ENCODE measurements at regions not wholly inside any gene's neighbourhood (a gene's known extent, or its start where the extent isn't known, plus 50 kb on each side); places are given as distances from the start of the nearest gene placed in this dataset.
"Not testable (repeated sequence)": the region's sequence is repeated elsewhere in the genome, so short reads cannot be mapped to it uniquely, and the experiment has no call there.

DNA sequence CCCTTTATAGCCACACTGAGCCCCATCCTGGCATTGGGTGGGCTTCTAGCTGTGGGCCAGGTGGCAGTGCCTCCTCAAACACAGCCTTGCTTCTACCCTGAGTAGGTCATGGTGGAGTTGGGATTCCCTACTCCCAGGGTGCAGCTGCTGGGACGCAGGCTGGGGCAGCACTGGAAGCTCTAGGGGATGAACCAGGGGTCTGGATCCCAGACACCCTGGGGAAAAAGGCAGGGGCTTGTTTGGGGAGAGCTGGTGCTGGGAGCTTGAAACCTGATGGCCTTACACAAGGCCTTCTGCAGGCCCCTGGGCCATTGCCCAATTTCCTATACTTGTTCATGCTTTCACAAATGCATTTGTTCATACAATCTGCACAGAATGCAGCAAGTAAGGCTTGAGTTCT, 103.7 kb upstream of the CTBP2 start:
- DNase-seq, result no peak

DNA sequence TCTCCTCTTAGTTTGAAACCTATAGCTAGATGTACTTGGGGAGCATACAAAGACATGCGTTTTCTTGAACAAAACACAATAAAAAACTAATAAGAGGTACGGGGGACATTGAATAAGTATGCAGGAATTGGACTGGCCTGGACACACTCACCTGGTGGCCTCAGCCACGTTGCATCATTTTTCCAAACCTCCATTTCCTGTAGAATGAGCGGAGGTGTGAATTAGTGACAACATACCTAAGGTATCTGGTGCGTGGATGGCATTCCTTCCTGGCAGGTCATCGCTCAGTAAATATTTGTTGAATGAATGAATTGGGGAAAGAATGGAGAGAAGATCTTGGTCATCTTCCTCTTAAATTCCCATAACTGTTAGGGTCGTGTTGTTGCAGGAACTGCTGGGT, 103.2 kb upstream of the CTBP2 start:
- no peak for DNase-seq

DNA sequence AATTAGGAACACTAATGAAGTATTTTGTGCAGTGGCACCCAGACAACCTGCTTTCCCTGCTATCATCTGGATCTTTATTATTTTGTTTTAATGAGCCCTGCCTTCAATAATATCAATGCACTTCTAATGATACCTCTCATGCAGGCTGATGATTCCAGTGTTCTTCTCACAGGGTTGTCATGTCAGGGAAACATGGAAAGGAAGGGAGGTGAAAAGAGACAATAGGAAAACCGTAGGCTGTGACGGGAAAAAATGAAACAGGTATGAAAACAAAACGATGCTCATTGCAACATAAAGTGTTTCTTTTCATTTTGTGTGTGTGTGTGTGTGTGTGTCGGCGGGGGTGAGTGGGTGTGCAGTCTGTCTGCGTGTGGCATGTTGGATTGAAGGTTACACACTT, 102.6 kb upstream of the CTBP2 start:
- DNase-seq, result no peak

DNA sequence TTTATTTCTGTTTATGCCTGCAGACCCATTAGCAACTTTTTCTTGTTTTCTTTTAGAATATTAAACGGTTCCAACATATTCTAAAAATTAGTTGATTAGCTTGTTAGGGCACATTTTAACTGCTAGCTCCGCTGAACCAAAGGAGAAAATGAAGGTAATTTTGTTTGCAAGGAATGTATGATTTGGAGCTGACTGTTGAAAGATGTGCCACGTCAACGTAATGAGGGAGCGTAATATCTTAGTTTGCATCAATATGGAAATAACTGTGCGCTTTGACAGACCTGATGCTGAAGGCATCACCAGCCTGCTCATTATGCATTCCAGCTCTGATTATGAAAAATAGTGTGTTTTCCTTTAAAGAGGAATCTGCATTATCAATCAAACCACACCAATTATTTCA, 102.0 kb upstream of the CTBP2 start:
- DNase-seq, result no peak

DNA sequence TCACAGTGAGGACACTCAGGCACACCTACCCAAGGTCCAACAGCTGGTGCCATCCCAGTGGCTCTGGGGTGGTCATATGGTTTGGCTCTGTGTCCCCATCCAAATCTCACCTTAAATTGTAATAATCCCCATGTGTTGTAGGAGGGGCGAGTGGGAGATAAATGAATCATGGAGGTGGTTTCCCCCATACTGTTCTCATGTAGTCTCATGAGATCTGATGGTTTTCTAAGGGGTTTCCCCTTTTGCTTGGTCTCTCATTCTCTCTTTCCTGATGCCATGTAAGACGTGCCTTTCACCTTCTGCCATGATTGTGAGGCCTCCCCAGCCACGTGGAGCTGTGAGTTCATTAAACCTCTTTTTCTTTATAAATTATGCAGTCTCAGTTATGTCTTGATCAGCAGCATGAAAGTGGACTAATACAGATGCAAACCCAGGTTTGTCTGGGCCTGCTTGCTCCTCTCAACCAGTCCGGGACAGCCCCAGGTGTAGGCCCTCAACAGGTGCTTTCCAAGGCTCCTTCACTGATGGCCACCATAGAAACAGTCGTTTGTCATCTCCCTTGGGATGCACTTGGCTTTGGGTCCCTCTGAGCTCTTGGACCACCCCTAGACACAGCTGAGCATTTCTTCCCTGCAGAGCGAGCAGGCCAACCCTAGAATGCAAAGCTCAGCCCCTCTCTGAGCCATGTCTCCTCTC, 101.3 kb upstream of the CTBP2 start:
- DNase-seq, result no peak

DNA sequence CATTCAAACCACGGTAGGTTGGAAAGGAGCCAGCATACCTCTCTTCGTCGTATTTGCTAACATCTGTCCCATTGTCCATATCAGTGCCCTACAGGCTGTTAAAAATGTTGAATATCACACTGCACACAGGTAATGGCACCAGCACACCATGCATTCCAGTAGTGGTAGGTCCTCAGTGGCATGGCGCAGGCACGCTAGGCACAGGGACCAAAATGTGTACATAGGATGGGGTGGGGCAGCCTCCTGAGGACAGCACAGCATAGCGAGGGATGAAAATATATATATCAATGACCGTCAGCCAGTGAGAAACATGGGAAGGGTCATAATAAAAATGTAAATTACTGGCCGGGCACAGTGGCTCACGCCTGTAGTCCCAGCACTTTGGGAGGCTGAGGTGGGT, 99.9 kb upstream of the CTBP2 start:
- no peak for DNase-seq

DNA sequence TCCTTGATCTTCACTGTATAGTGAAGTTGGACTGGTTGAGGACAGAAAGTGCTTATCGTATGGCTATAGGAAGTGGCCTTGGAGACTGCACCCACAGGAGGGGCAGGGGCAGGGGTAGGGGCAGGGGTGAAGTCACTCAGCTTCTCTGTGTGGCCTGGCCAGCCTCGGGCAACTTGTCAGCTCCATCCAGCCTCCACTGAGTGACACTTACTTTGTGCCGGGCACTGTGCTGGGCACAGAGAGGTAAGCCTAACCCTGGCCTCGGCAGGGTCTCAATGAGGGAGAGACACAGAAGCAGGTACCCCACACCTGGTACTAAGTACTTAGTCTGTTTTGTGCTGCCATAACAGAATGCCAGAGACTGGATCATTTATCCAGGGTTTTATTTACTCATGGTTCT, 99.3 kb upstream of the CTBP2 start:
- DNase-seq, result no peak

DNA sequence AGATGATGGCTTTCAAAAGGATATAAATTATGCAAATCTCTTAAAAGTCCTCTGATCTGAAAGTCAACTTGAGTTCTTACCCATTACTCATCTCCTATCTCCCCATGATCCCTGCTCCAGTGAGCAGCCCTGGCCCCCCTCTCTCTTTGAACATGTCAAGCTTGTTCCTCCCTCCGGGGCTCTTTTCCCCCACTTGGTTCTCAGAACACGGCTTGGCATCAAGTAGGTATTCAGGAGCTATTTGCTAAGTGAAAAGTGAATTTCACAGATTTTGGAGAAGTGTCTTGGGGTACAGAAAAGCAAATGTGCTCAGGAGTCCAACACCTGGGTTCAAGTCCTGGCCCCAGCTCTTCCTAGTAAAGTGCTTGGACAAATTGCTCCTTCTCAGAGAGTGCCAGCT, 98.3 kb upstream of the CTBP2 start:
- no peak for DNase-seq

DNA sequence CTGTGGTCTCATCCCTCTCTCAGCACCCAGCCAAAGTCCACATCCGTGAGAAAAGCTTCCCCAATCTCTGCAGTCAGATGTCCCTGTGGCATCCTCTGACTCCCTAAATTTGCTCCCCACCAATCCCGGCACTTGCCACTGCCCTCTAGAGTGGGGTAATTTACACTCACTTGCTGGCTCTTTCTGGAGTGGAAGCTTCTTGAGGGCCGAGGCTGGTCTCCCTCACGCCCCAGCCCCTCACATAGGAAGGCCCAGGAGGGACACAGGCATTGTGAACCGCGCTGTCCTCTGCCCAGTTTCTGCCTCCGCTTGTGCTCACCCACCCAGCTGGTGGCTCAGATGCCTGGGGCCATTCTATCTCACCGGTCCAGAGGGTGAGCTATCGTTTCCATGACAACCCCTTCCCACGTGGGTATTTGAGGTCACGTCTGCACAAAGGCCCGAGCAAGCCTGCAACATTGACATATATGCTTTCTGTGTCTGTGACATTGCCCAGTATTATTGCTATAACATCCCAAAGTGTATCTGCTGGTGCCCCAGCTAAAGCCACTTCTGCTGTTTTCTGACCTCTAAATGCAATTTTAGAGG, 97.3 kb upstream of the CTBP2 start:
- DNase-seq, result no peak

DNA sequence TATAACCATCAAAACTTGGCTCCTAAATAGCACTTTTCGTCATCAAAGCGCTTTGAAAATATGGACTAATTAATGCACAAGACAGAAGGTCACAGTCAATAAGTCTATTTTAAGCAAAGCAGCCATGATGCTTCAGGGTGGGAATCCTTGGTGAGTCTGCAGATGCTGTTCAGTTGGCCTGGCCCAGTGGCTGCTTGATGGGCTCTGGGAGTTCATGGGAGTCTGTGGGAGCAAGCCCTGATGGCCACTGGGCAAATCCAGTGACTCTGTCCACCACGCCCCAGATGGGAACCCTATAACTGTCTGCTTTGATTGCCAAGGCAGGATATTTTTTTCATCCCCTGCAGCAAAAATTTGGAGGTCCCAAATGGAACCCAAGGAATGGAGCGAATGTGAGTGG, 95.7 kb upstream of the CTBP2 start:
- DNase-seq, result no peak

DNA sequence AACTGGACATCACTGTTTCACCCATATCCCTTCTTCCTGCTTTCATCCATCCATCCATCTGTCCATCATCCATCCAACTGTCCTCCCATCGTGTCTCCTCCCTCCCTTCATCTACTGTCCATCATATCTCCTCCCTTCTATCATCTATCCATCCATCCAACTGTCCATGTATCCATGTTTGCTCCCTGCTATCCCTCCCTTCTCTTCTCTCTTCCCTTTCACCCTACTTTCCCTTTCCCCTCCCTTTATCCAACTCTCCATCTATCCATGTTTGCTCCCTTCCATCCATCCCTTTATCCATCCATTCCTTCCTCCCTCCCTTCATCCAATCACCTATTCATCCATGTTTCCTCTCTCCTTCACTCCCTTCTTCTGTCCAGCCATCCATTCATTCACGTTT, 92.6 kb upstream of the CTBP2 start:
- no peak for DNase-seq

DNA sequence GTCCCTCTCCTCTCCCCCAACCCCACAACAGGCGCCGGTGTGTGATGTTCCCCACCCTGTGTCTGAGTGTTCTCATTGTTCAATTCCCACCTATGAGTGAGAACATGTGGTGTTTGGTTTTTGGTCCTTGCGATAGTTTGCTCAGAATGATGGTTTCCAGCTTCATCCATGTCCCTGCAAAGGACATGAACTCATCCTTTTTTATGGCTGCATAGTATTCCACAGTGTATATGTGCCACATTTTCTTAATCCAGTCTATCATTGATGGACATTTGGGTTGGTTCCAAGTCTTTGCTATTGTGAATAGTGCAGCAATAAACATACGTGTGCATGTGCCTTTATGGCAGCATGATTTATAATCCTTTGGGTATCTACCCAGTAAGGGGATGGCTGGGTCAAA, 90.5 kb upstream of the CTBP2 start:
- not testable (repeated sequence) for DNase-seq

DNA sequence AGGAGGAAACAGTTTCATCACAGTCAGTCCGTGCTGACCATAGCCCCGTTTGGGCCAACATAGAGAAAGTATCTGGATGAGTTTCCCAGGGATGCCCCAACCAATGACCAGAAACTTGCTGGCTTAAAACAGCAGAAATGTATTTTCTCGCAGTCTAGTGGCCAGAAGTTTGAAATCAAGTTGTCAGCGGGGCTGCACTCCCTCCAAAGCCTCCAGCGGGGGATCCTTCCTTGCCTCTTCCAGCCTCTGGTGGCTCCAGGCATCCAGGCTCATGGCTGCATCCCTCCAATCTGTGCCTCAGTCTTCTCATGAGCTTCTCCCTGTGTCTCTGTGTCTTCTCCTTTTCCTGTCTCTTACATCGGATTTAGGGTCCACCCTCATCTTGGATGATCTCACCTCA, 89.6 kb upstream of the CTBP2 start:
- DNase-seq, result no peak

DNA sequence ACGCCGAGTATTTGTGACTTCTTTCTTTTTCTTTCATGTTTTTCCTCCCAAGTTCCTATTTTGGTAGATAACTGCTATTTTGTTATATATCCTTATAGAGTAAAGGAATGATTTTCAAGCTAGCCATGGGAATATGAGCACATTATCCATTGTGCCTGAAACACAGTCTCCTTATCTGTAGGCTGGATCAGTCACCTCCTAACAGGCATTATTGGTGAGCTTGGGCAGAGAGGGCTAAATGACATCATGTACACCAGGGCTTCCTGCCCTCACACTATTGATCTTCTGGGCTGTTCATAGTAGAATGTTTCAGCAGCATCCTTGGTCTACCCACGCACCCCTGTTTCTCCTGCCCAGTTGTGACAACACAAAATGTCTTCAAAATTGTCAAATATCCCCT, 88.1 kb upstream of the CTBP2 start:
- no peak for DNase-seq

DNA sequence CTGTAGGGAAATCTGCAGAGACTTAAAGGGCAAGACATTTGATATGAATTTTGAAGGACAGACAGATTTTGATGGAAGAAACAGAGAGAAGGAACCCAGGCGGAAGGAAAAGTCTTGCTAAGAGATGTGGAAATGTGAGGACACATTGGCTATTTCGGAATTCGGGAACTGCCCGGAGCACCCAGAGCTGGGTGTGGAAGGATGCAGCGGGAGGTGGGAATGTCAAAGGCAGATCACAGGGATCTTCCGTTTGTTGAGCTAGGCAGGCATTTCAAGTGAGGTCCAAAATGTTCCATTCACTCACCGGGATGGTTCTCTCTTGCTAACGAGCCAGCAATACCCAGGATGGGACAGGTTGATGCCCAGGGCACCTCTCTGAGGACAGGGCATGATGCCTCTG, 87.2 kb upstream of the CTBP2 start:
- no peak for DNase-seq

DNA sequence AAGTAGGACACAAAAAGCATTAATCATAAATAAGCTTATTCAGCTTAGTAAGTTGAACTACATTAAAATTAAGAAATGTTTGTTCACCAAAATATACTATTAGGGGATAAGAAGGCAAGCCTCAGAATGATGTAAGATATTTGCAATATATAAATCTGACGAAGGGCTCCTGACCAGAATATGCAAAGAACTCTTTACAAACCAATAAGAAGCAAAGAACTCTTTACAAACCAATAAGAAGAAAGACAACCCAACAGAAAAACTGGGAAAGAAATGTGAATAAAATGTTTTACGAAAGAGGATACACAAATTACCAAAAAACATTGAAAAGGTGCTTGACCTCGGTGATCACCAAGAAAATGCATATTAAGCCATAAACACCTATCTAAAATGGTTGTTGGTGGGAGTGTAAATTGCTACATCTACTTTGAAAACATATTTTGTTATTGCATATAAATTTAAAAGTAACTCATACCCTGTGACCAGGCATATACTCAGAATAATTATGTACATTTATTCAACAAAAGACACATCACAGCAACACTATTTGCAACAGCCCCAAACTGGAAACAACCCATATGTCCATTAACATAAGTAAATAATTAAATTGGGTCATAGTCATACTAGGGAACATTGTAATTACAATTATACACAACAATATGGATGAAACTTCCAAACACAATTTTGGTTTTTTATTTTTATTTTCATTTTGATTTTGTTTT, 83.3 kb upstream of the CTBP2 start:
- DNase-seq, result no peak

DNA sequence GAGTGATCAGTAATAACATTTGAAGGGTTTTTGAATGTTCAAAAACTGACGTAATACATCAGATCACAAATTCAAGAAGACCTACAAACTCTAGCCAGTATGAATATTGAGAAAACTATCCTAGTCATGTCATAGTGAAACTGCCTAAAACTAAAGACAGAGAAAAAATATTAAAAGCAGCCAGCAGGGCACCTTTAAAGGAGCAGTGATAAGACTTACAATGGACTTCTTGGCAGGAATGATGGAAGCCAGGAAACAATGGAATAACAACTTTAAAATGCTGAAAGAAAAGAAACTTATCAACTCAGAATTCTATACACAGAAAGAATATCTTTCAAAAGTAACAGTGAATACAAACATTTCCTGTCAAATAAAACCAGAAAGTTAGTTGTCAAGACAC, 78.3 kb upstream of the CTBP2 start:
- DNase-seq, result no peak

DNA sequence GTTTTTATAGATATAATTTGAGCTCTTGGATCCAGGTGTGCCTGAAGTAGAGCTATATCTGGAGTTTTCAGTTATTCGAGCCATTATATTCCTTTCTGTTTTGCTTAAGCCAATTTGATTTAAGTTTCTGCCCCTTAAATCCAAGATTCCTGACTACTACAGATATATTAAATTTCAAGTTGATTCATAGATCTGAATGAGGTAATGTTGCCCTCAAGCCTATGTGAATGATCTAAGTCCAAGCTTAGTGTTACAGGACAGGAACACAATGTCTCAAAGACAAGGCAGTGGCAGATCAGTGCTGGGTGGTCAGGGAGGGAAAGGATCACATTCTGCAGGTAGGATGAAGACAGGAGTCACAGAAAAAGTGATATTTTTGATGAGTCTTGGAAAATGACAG, 75.7 kb upstream of the CTBP2 start:
- no peak for DNase-seq

DNA sequence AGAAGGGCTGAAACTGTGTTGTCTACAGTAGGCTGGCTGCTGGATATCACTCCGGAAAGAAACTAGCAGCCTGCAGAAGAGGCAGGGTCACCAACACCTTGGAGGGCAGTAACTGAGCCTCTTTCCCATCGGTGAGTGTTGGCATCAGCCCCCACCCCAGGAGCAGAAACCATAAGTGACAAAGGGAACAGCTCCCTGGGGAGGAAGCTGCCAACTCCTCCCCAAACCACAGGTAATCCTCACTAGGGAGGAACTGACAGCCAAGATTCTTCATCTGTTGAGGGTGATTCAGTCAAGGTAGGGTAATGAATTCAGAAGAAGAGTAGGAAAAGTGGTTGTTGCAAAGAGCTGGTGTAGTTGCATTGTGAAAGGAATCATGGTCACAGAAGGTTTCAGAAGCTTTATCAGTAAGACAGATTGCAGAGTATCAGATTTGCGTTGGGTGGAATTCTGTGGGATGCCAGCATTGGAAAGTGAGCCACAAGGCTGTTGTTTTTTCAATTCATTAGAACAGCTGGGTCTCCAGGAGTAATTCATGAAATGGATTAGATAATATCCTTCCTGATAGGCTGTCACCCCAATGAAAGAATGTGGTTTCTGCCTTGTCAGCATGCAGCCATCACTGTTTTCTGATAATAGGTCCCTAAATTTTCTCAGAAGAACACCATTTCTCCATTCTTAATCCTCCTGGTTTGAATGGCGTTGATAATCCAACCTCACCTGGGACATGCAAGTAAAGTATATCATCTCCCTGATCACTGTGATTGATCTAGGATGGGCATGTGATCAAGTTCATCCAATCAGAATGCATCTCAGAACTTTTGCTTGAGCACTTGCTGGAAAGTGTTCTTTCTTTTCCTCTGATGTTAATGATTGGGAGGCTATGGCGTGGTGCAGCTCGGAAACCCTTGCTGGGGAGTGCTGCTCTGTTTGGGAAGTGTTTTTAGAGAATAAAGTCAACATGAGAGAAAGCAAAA, 75.0 kb upstream of the CTBP2 start:
- DNase-seq, result no peak

DNA sequence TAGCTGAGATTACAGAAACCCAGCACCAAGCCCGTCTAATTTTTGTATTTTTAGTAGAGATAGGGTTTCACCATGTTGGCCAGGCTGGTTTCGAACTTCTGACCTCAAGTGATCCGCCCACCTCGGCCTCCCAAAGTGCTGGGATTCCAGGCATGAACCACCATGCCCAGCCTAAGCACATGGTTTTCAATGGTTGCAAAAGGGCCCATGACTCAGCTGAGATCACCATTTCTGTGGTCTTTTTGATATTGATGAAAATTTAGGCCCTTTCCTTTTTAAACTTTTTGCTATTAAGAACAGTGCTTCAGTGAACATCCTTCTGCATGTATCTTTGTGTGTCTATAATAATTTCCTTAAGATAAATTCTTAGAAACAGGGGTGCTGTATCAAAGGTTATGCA, 74.2 kb upstream of the CTBP2 start:
- not testable (repeated sequence) for DNase-seq

DNA sequence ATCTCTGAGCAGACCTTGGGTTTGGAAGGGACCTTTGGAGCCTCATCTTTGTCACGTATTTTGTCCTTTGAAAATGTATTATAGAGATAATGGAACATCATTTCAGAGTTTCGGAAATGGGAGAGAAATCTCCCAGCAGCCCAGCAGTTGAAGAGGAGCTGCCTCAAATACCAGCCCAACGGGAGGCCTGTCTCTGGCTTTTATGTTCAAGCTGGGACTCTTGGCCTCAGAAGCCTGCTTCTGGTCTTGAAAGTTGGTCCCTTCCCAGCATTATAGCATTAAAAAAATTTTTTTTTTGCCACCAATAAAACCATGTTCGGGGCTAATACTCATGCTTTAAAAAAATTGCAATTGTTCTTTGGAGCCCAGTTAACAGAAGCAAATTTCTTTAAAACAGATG, 73.4 kb upstream of the CTBP2 start:
- no peak for DNase-seq

DNA sequence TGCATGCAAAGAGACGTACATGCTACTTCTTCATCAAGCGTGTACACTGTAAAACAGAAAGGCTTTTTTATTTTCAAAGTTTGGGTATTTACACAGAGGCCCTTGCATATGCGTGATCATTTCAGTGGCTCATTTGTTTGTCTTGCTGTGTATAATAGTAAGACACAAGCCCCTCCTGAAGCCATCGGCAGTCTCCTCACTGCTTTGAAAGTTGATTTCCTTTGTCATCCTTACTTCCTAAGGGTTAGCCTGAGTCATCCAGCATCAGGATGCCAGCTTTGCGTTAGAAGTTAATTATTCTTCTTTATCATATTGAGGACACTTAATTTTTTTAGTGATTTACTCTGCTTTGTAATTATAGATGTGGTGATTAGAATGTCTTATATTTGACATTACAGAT, 72.5 kb upstream of the CTBP2 start:
- DNase-seq, result no peak

DNA sequence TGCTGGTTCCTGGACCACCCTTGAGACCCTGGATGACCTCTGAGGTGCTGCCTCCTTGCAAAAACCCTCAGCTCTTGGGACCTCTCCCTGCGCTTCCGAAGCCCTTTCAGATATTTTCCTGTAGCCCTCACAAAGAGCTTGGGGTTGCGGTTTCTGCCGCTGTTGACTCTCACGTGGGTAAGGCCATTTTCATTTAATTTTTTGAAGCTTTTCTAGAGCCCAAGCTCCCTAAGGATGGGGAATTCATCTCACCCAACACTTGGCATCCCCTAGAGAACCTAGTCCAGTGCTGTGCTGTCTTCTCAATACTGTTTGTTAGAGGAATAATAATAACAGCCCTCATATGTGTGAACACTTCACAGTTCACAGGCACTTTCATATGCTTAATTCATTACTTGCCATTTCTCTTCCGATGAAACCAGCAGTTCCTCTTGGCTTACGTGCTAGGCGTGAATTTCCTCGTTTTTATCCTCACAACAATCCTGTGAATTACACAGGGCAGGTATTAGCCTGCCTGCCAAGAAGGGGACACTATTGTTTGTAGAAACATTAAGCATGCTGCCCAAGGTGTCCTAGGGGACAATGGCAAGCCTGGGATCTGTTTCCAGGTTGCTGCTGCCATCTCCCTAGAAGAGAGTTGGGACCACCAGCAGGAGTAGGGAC, 71.6 kb upstream of the CTBP2 start:
- no peak for DNase-seq

All from NCI-H1436 (cell line).